Parathyroid adenoma (tissue), 2 donors: ENCODE measurements at regions not wholly inside any gene's neighbourhood (a gene's known extent, or its start where the extent isn't known, plus 50 kb on each side); places are given as distances from the start of the nearest gene placed in this dataset.

ENCODE experiments used
- H2AFZ ChIP-seq: fragments of 300-600 bp; sonication (generic); one replicate; pipeline ENCODE4 v1.7.0; 2017; ENCODE audit warnings: antibody characterized with exemption, mild to moderate bottlenecking
- H3K27ac ChIP-seq: fragments of 300-600 bp; sonication (generic); one replicate; pipeline ENCODE4 v1.7.0; 2017
- H3K27me3 ChIP-seq: fragments of 300-600 bp; sonication (generic); one replicate; pipeline ENCODE4 v1.7.0; 2017; ENCODE audit warnings: low read length; ENCODE audit not compliant: control insufficient read depth, insufficient read depth
- H3K36me3 ChIP-seq: fragments of 300-600 bp; sonication (generic); one replicate; pipeline ENCODE4 v1.7.0; 2017; ENCODE audit warnings: low read length; ENCODE audit not compliant: control insufficient read depth, insufficient read depth
- H3K4me1 ChIP-seq: fragments of 300-600 bp; sonication (generic); one replicate; pipeline ENCODE4 v1.7.0; 2017; ENCODE audit warnings: control low read depth
- H3K4me2 ChIP-seq: fragments of 300-600 bp; sonication (generic); one replicate; pipeline ENCODE4 v1.7.0; 2017; ENCODE audit warnings: low read length
- H3K4me3 ChIP-seq: fragments of 300-600 bp; sonication (generic); one replicate; pipeline ENCODE4 v1.7.0; 2017; ENCODE audit warnings: low read depth, low read length
- H3K79me2 ChIP-seq: fragments of 300-600 bp; sonication (generic); one replicate; pipeline ENCODE4 v1.7.0; 2017; ENCODE audit warnings: control low read depth
- H3K9ac ChIP-seq: fragments of 300-600 bp; sonication (generic); one replicate; pipeline ENCODE4 v1.7.0; 2017; ENCODE audit warnings: mild to moderate bottlenecking
- H3K9me3 ChIP-seq: fragments of 300-600 bp; sonication (generic); one replicate; pipeline ENCODE4 v1.7.0; 2017; ENCODE audit warnings: low read length; ENCODE audit not compliant: control insufficient read depth
- CTCF ChIP-seq: fragments of 300-600 bp; sonication (generic); IDR thresholded peaks from one replicate; pipeline ENCODE4 v1.7.0; 2017; ENCODE audit warnings: antibody characterized with exemption, mild to moderate bottlenecking
- donor health status: primary hyperparathyroidism.

- no peak for TF ChIP-seq CTCF
- no peak overlapping the region for H3K4me2 ChIP-seq
- H3K4me3 ChIP-seq: no peak overlapping the region
- H3K27me3 ChIP-seq: no peaks in the 10 kb centered on the region
- no peaks in the 10 kb centered on the region for H3K79me2 ChIP-seq
- H3K4me1 ChIP-seq: no peaks in the 10 kb centered on the region
- no peaks in the 10 kb centered on the region for H3K9me3 ChIP-seq
- no peak overlapping the region for H3K27ac ChIP-seq
- H2AFZ ChIP-seq: no peak overlapping the region
- H3K9ac ChIP-seq: no peak overlapping the region
- no peaks in the 10 kb centered on the region for H3K36me3 ChIP-seq
Observed at GRCh38 chr11:19648321-19648720, 64.3 kb upstream of the NAV2 start.

GRCh38 chr11:19647816-19648215, 64.8 kb upstream of the NAV2 start:
- Histone ChIP-seq H2AFZ (no peak overlapping the region), H3K4me1 (no peaks in the 10 kb centered on the region)

GRCh38 chr11:19646921-19647320, 65.7 kb upstream of the NAV2 start:
- H3K9me3 ChIP-seq: no peaks in the 10 kb centered on the region
- no peak overlapping the region for H3K27ac ChIP-seq

More at GRCh38 chr11:19647816-19648215, 64.8 kb upstream of the NAV2 start:
- Histone ChIP-seq H3K79me2 (no peaks in the 10 kb centered on the region), H3K4me3 (no peak overlapping the region), H3K9me3 (no peaks in the 10 kb centered on the region), H3K4me2 (no peak overlapping the region), H3K27ac (no peak overlapping the region), H3K36me3 (no peaks in the 10 kb centered on the region), H3K27me3 (no peaks in the 10 kb centered on the region), H3K9ac (no peak overlapping the region)
- no peak for TF ChIP-seq CTCF

GRCh38 chr11:19646308-19646707, 66.3 kb upstream of the NAV2 start:
- Histone ChIP-seq H3K4me1 (no peaks in the 10 kb centered on the region), H3K4me2 (no peak overlapping the region), H3K27ac (no peak overlapping the region), H2AFZ (no peak overlapping the region), H3K4me3 (no peak overlapping the region), H3K36me3 (no peaks in the 10 kb centered on the region), H3K27me3 (no peaks in the 10 kb centered on the region), H3K9me3 (no peaks in the 10 kb centered on the region), H3K79me2 (no peaks in the 10 kb centered on the region), H3K9ac (no peak overlapping the region)
- TF ChIP-seq CTCF: no peak

More at GRCh38 chr11:19646921-19647320, 65.7 kb upstream of the NAV2 start:
- H3K4me1 ChIP-seq: no peaks in the 10 kb centered on the region
- no peak overlapping the region for H3K4me2 ChIP-seq
- H2AFZ ChIP-seq: no peak overlapping the region
- no peak for TF ChIP-seq CTCF
- H3K36me3 ChIP-seq: no peaks in the 10 kb centered on the region
- H3K27me3 ChIP-seq: no peaks in the 10 kb centered on the region
- no peak overlapping the region for H3K4me3 ChIP-seq
- H3K79me2 ChIP-seq: no peaks in the 10 kb centered on the region
- no peak overlapping the region for H3K9ac ChIP-seq

- Histone ChIP-seq H3K4me1 (no peaks in the 10 kb centered on the region), H3K27ac (no peak overlapping the region), H3K27me3 (no peaks in the 10 kb centered on the region), H3K4me2 (no peak overlapping the region), H3K36me3 (no peaks in the 10 kb centered on the region), H3K4me3 (no peak overlapping the region), H2AFZ (no peak overlapping the region), H3K9me3 (no peaks in the 10 kb centered on the region), H3K79me2 (no peaks in the 10 kb centered on the region), H3K9ac (no peak overlapping the region)
- TF ChIP-seq CTCF: no peak
Observed at GRCh38 chr11:19644316-19644715, 68.3 kb upstream of the NAV2 start.
